Calu3 (cell line): ENCODE measurements at regions not wholly inside any gene's neighbourhood (a gene's known extent, or its start where the extent isn't known, plus 50 kb on each side); places are given as distances from the start of the nearest gene placed in this dataset.

Experiments
- BruUV-seq: library from RNA; stranded (reverse); fragments of 400-500 nt; replicated peaks from 2 replicates; lab custom pipeline; 2021; lab: Mats Ljungman, UMichigan
- CTCF ChIA-PET: fragments of 300-600 bp; sonication (Branson Sonifier 250); formaldehyde crosslinking; loops from one replicate; lab custom pipeline; 2022; ENCODE audit warnings: antibody characterized with exemption; lab: Charles Lee
- DNase-seq: peaks from one replicate; pipeline ENCODE4 v3.0.0; 2022
- H3K27ac Mint-ChIP-seq: one replicate; pipeline ENCODE4 v1.8.0; 2022; ENCODE audit warnings: mixed read lengths; ENCODE audit not compliant: unreplicated experiment
- H3K27me3 Mint-ChIP-seq: one replicate; pipeline ENCODE4 v1.8.0; 2022; ENCODE audit warnings: mixed read lengths; ENCODE audit not compliant: unreplicated experiment
- H3K36me3 Mint-ChIP-seq: one replicate; pipeline ENCODE4 v1.8.0; 2022; ENCODE audit warnings: mild to moderate bottlenecking, moderate library complexity, mixed read lengths; ENCODE audit not compliant: insufficient read depth, unreplicated experiment
- H3K4me1 Mint-ChIP-seq: one replicate; pipeline ENCODE4 v1.8.0; 2022; ENCODE audit warnings: mild to moderate bottlenecking, low read depth, mixed read lengths; ENCODE audit not compliant: unreplicated experiment
- H3K4me3 Mint-ChIP-seq: one replicate; pipeline ENCODE4 v1.8.0; 2022; ENCODE audit warnings: mild to moderate bottlenecking, low read depth, moderate library complexity, mixed read lengths; ENCODE audit not compliant: unreplicated experiment
- H3K9me3 Mint-ChIP-seq: one replicate; pipeline ENCODE4 v1.8.0; 2022; ENCODE audit warnings: low read depth, mixed read lengths; ENCODE audit not compliant: unreplicated experiment
- CTCF ChIP-seq: fragments of 200-600 bp; IDR thresholded peaks from one replicate; pipeline ENCODE4 v1.8.0; 2022; ENCODE audit warnings: antibody characterized with exemption; ENCODE audit not compliant: unreplicated experiment
- intact Hi-C: fragments of 100-400 bp; cut with micrococcal nuclease; formaldehyde crosslinking; loops from one replicate; pipeline ENCODE4 v1.10.0; 2022; ENCODE audit not compliant: unreplicated experiment

- Mint-ChIP-seq H3K4me1 (no peaks in the 10 kb centered on the region), H3K27ac (no peak overlapping the region), H3K36me3 (no peaks in the 10 kb centered on the region), H3K4me3 (no peak overlapping the region), H3K27me3 (no peaks in the 10 kb centered on the region), H3K9me3 (peaks cover 6% of the 10 kb centered on the region)
- intact Hi-C loops = no loop called here
- DNase-seq = no peak
- CTCF ChIA-PET = no interaction called here
- no TSS peak for BruUV-seq
- TF ChIP-seq CTCF = no peak
These were observed 279.8 kb upstream of the DLGAP1 start for GRCh38 chr18:4734903-4735302.

- Mint-ChIP-seq H3K36me3 (no peaks in the 10 kb centered on the region), H3K4me1 (no peaks in the 10 kb centered on the region), H3K27ac (no peak overlapping the region), H3K4me3 (no peak overlapping the region), H3K9me3 (peaks cover 6% of the 10 kb centered on the region), H3K27me3 (no peaks in the 10 kb centered on the region)
- intact Hi-C loops = no loop called here
- no peak for TF ChIP-seq CTCF
- DNase-seq = no peak
- BruUV-seq = no TSS peak
- CTCF ChIA-PET = no interaction called here
These were observed 278.9 kb upstream of the DLGAP1 start for GRCh38 chr18:4734021-4734420.

- intact Hi-C loops = no loop called here
- H3K4me3 Mint-ChIP-seq = no peak overlapping the region
- peaks cover 8% of the 10 kb centered on the region for H3K9me3 Mint-ChIP-seq
- no peaks in the 10 kb centered on the region for H3K36me3 Mint-ChIP-seq
- H3K27me3 Mint-ChIP-seq = no peaks in the 10 kb centered on the region
- H3K4me1 Mint-ChIP-seq = no peaks in the 10 kb centered on the region
- BruUV-seq = no TSS peak
- no peak for DNase-seq
- TF ChIP-seq CTCF = no peak
- no peak overlapping the region for H3K27ac Mint-ChIP-seq
- CTCF ChIA-PET = interaction anchor here (1.7 kb wide), 1 partner anchor 11 kb away, joined by 3 read pairs; no protein-coding TSS in a partner anchor
These were observed 266.4 kb upstream of the DLGAP1 start for GRCh38 chr18:4721545-4721944.

GRCh38 chr18:4720518-4720917 is 265.4 kb upstream of the DLGAP1 start:
- CTCF ChIA-PET = no interaction called here
- no peaks in the 10 kb centered on the region for H3K36me3 Mint-ChIP-seq
- peaks cover 8% of the 10 kb centered on the region for H3K9me3 Mint-ChIP-seq
- BruUV-seq = no TSS peak
- no peak overlapping the region for H3K27ac Mint-ChIP-seq
- no peak overlapping the region for H3K4me3 Mint-ChIP-seq
- intact Hi-C loops = no loop called here
- H3K27me3 Mint-ChIP-seq = no peaks in the 10 kb centered on the region
- no peak for TF ChIP-seq CTCF
- DNase-seq = no peak
- no peaks in the 10 kb centered on the region for H3K4me1 Mint-ChIP-seq
